ENCODE measurements at regions not wholly inside any gene's neighbourhood (a gene's known extent, or its start where the extent isn't known, plus 50 kb on each side); places are given as distances from the start of the nearest gene placed in this dataset.

- TF ChIP-seq CTCF (IDR thresholded peaks at IDR 0.05) (no peak), TCF7L2 (IDR thresholded peaks at IDR 0.05; ENCODE audit: low read depth, low read length) (no peak), SIN3A (IDR thresholded peaks at IDR 0.05; ENCODE audit: borderline replicate concordance, insufficient read depth, low read depth, low read length) (no peak)
Observed at GRCh38 chr4:151459375-151459774, 50.4 kb downstream of the FHIP1A start.
